GM12891 (cell line): ENCODE measurements at regions not wholly inside any gene's neighbourhood (a gene's known extent, or its start where the extent isn't known, plus 50 kb on each side); places are given as distances from the start of the nearest gene placed in this dataset.

Source experiments
- POLR2A ChIP-seq: IDR thresholded peaks from 2 replicates; pipeline ENCODE4 v1.6.1; 2011; ENCODE audit warnings: low read depth, low read length, control low read depth
- POLR2AphosphoS5 ChIP-seq: IDR thresholded peaks from 2 replicates; pipeline ENCODE4 v1.6.1; 2011; ENCODE audit warnings: low read depth, low read length, control low read depth
- SPI1 ChIP-seq: IDR thresholded peaks from 2 replicates; pipeline ENCODE4 v1.6.1; 2011; ENCODE audit warnings: low read depth, low read length, control low read depth
- TAF1 ChIP-seq: IDR thresholded peaks from 2 replicates; pipeline ENCODE4 v1.6.1; 2011; ENCODE audit warnings: low read depth, low read length, control low read depth

DNA sequence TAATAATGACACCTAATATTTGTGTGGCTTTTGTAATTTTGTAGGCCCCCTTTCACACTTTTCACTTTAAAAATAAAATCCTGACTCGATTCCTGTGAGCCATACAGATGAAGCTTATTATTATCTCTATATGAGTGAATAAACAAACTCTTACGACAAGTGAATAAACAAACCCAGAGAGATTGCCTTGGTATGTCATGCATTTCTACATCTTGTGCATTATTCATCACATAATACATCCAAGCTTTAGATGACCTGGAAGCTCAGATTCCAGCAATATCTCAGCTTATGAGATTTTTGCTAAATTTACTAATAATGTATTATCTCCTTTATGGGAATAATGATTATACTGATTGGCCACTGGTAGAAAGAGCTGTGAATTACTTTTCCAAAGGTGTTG lies 248.2 kb downstream of the TBX18 start:
- TF ChIP-seq POLR2A, result no peak
- TF ChIP-seq TAF1, result no peak
- no peak for TF ChIP-seq POLR2AphosphoS5
- no peak for TF ChIP-seq SPI1
